D721Med (cell line): ENCODE measurements at regions not wholly inside any gene's neighbourhood (a gene's known extent, or its start where the extent isn't known, plus 50 kb on each side); places are given as distances from the start of the nearest gene placed in this dataset.

Experiments
- DNase-seq: peaks from one replicate; pipeline ENCODE4 v3.0.0; 2011; ENCODE audit warnings: low spot score; ENCODE audit not compliant: insufficient read length
- FAIRE-seq: peaks from 2 replicates; lab custom pipeline; 2011; peaks lifted over from hg19 to GRCh38; lab: Jason Lieb, UNC
- CTCF ChIP-seq: IDR thresholded peaks from 2 replicates; pipeline ENCODE4 v1.5.1; 2012; ENCODE audit warnings: mild to moderate bottlenecking, control low read depth; ENCODE audit not compliant: insufficient read depth; ENCODE audit errors: missing control alignments

GRCh38 chr11:115075356-115075755, 397.0 kb downstream of the NXPE2 start:
- FAIRE-seq (no peak), DNase-seq (no peak)
- TF ChIP-seq CTCF, result no peak

GRCh38 chr11:115077740-115078139, 399.4 kb downstream of the NXPE2 start:
- DNase-seq (no peak), FAIRE-seq (no peak)
- TF ChIP-seq CTCF, result no peak

- DNase-seq (no peak), FAIRE-seq (no peak)
- TF ChIP-seq CTCF, result no peak
Observed at GRCh38 chr11:115078461-115079438, 400.4 kb downstream of the NXPE2 start.

GRCh38 chr11:115080923-115081680, 402.8 kb downstream of the NXPE2 start:
- no peak for DNase-seq
- TF ChIP-seq CTCF, result no peak

GRCh38 chr11:115081972-115082371, 403.6 kb downstream of the NXPE2 start:
- no peak for TF ChIP-seq CTCF
- no peak for FAIRE-seq
- no peak for DNase-seq

More at GRCh38 chr11:115080923-115081680, 402.8 kb downstream of the NXPE2 start:
- no peak for FAIRE-seq

GRCh38 chr11:115083144-115083806, 404.9 kb downstream of the NXPE2 start:
- DNase-seq (no peak), FAIRE-seq (no peak)
- no peak for TF ChIP-seq CTCF
